Adrenal gland (tissue), 5 donors: ENCODE measurements at regions not wholly inside any gene's neighbourhood (a gene's known extent, or its start where the extent isn't known, plus 50 kb on each side); places are given as distances from the start of the nearest gene placed in this dataset.

Experiments used
- POLR2A ChIP-seq, 2 donors: fragments of 450-650 bp; IDR thresholded peaks; one replicate each; pipeline ENCODE4 v1.6.1; 2017; ENCODE audit warnings: antibody characterized with exemption in 2 of 2, mild to moderate bottlenecking in 2 of 2, moderate library complexity in 1 of 2
- TF ChIP-seq, protein P1 (sequence below), 6 experiments: fragments of 450-650 bp in 4 of 6; fragments of 200-600 bp in 2 of 6; sonication (generic) in 1 of 6; IDR thresholded peaks; 1 replicate in 5 of 6; 2 replicates in 1 of 6; pipeline versions ENCODE4 v1.5.1 to v1.8.0; 2016 to 2021; ENCODE audit warnings: antibody characterized with exemption in 6 of 6, mild to moderate bottlenecking in 2 of 6, moderate library complexity in 1 of 6
- donor health status: DM: no; HTN: no; CAD: no.

DNA sequence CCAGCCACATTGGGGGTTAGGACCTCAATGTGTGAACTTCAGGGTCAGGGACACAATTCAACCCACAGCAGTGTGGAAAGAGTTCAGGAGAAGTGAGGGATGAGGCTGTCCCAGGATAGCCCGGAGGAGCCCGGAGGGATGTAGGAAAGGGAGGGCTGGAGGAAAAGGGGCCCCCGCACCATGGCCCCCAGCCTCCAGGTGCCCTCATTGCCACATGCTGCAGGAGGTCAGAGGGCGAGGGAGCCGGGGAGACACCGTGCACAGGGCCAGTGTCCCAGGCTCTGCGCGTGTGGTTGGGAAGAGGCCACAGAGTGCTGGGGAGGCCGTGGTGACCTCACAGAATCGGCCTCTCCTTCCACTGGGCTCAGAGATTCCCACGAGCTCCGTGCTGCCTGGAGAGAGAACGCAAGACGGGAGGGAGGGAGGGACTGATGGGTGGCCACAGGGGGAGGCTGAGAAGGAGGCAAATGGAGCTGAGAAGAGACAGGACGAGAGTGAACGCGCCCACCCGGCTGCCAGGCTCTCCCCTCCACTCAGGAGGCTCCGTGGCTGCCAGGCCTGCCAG, 215.1 kb downstream of the DLL1 start:
- TF ChIP-seq, protein P1, sequence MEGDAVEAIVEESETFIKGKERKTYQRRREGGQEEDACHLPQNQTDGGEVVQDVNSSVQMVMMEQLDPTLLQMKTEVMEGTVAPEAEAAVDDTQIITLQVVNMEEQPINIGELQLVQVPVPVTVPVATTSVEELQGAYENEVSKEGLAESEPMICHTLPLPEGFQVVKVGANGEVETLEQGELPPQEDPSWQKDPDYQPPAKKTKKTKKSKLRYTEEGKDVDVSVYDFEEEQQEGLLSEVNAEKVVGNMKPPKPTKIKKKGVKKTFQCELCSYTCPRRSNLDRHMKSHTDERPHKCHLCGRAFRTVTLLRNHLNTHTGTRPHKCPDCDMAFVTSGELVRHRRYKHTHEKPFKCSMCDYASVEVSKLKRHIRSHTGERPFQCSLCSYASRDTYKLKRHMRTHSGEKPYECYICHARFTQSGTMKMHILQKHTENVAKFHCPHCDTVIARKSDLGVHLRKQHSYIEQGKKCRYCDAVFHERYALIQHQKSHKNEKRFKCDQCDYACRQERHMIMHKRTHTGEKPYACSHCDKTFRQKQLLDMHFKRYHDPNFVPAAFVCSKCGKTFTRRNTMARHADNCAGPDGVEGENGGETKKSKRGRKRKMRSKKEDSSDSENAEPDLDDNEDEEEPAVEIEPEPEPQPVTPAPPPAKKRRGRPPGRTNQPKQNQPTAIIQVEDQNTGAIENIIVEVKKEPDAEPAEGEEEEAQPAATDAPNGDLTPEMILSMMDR (IDR thresholded peaks at IDR 0.05), result no peak
- TF ChIP-seq POLR2A (IDR thresholded peaks at IDR 0.05), result no peak
